Right ventricle myocardium inferior (tissue), 1 donor: ENCODE measurements at regions not wholly inside any gene's neighbourhood (a gene's known extent, or its start where the extent isn't known, plus 50 kb on each side); places are given as distances from the start of the nearest gene placed in this dataset.

Experiments used
- ATAC-seq: fragments of 200-7000 bp; cut with Tn5 transposase; one replicate; pipeline ENCODE4 v1.9.1; 2020; ENCODE audit warnings: mild to moderate bottlenecking, moderate library complexity
- DNase-seq: peaks from one replicate; pipeline ENCODE4 v3.0.0; 2021; ENCODE audit errors: missing footprints
- intact Hi-C: fragments of 100-400 bp; cut with DNase I; formaldehyde crosslinking; loops from one replicate; pipeline ENCODE4 v1.11.0; 2022
- donor health status: DM: no; HTN: yes; CAD: no; lungs with severe emphysema.

DNA sequence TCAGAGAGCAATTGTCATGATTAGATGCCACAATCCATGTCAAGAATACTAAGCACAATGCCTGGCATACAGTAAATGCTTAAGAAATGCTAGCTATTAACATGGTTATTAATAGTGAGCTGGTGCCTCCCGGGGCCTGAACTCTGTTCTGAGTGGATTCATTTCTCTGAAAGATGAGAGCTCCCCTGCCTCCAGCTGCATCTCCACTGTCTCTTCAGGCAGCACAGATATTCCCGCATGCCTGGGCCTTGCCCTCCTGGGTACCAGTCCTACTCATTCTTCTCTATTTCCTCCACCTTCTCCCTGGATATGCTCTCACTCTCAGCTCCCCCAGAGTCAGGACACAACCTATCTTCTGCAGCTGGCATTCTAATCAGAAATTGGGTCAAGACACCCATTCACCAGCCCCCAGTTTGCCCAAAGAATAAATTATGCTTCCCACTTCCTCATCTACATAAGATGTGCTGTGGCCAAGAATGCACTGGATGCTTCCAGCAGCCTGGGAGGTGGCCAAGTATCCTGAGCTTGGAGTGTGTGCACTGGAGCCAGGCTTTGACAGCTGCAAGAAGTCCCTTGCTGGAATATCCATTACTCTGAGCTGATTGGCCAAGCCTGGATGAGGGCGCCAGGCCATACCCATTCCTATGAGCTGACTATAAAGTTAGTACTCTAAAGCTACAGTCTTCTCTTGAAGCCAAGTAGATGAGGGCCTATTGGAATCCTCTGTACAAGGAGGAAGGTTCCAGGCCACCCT, 669.0 kb downstream of the ACTL7B start:
- peak; percentile 81 for DNase-seq
- peak; percentile 88 for ATAC-seq
- intact Hi-C loops = no loop called here

DNA sequence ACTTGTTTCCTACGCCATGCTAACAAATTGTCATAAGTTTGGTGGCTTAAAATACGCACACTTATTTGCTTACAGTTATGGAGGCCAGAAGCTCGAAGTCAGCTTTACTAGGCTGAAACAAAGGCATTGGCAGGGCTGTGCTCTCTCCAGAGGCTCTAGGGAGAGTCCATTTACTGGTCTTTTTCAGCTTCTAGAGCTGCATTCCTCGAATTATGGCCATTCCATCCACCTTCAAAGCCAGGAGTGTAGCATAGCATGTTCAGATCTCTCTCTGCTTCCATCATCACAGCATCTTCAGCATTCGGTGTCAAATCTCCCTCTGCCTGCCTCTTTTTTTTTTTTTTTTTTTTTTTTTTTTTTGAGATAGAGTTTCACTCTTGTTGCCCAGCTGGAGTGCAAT, 670.2 kb downstream of the ACTL7B start:
- DNase-seq (no peak), ATAC-seq (no peak)
- intact Hi-C loops = no loop called here

DNA sequence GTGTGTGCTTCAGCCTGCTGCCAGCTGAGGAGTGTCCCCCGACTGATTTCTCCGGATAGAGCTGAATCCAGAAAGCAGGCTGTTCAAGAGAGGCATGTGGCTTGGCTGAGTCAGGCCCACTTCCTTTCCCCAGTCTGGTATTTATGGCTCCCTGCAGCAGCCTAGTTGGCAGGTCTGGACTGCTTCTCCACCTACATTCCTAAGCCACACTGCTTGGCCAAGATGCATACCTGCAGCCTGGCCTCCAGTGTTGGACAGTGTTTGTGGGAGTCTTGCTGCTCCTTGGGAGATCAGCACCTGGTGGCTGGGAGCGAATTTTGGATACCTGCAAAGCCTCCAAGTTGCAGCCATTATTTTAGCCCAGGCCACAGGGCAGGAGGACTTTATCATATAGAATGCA, 670.8 kb downstream of the ACTL7B start:
- intact Hi-C loops = no loop called here
- DNase-seq (no peak), ATAC-seq (no peak)

DNA sequence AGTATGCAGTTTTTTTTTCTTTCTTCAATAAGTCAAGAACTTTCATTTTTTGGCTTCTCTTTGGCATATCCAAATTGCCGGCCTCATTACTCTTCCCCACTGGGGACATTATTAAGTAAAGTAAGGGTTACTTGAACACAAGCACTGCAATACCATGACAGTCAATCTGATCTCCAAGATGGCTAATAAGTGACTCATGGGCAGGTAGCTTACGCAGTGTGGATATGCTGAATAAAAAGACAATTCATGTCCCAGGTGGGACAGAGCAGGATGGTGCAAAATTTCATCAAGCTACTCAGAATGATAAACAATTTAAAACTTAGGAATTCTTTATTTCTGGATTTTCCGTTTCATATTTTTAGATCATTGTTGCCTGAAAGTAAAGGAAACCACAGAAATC, 671.8 kb downstream of the ACTL7B start:
- ATAC-seq (no peak), DNase-seq (no peak)
- intact Hi-C loops = no loop called here

DNA sequence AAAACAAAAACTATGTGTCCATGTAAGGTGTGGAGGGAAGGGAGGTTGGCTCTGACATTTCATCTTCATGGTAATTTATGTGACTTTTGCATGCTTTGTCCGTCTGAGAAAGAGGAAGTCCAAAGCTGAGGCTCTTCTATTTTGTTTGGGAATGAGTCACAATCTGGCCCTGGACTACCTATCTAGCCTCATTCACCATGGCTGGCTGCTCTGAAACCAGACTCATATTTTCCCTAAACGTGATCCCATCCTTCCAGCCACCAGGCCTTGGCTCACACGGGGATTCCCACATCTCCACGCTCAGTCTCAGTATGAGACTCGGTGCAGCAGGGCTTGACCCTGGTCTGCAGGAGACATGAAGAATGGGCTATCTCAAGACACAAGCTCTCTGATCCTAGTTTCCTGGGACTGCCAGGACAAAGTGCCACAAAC, 672.8 kb downstream of the ACTL7B start:
- DNase-seq (no peak), ATAC-seq (no peak)
- intact Hi-C loops = no loop called here

DNA sequence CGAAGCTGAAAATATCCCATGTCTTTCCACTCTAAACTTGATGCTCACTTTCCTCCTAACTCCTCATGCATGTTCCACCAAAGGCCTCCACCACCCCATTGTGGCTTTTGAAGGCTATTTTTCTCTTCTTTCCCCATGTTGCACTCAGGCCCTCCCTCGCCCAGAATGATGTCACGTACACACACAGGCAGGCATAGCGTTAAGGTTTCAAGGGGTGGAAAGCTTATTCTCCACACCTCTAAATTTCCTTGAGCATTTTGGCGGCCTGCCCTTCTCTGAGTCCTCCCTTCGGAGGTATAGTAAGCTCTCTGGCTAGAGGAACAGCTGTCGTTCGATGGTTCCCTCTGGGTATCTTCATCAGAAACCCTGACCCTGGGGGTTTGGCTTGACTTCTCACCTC, 673.5 kb downstream of the ACTL7B start:
- intact Hi-C loops = no loop called here
- ATAC-seq (no peak), DNase-seq (no peak)

DNA sequence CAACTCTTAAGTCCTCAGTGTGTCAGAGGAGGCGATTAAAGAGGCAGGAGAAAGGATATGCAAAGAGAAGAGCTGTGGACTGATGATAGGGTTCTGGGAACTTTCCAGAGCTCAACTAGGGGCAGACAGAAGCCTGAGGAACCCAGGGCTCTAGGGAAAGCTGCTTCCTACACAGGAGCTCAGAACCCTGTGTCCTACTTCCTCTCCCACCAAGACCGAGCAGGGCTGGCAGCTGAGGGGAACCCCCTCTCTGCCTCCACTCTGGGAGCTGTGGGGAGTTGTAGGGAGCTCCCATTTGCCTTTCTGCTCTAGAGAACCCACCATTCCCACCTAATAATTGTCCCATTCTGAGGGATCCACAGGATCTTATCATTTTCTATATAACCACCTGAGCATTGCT, 674.3 kb downstream of the ACTL7B start:
- no peak for ATAC-seq
- no peak for DNase-seq
- intact Hi-C loops = no loop called here

DNA sequence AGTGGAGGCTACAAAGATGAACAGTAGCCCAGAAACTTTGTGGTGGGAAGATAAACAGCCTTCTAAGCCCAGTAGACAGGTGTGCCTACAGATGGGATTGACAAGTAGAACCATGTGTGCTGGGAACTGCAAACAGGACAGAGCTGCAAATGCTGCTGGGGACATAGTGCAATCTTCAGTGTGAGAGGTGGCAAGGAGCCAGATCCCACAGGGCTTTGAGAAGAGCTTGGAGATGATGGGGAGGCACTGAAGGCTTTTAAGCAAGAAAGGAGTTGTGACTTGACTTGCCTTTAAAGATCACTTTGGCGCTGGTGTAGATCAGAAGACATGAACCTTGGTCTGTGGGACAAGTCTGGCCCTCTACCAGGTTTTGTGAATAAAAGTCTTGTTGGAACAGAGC, 675.2 kb downstream of the ACTL7B start:
- intact Hi-C loops = no loop called here
- ATAC-seq = no peak
- DNase-seq = no peak

DNA sequence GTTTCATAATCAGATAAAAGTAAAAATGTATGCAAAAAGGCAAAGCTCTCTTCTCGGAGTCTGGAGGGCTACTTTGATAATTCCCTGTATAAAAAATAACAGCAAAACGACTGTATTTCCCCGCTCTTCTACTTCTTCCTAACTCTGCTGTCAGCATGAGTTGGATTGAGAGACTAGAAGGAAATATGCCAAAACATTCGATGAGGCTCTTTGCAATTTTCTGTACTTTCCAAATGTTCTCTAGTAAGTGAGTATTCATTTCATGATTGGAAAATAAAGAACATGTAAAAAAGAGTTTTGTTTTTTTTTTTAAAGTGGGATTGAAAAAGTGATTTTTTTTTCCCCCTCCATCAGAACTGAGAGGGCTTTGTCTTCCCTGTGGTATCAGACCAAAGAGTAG, 677.5 kb downstream of the ACTL7B start:
- DNase-seq = no peak
- no peak for ATAC-seq
- intact Hi-C loops = no loop called here

DNA sequence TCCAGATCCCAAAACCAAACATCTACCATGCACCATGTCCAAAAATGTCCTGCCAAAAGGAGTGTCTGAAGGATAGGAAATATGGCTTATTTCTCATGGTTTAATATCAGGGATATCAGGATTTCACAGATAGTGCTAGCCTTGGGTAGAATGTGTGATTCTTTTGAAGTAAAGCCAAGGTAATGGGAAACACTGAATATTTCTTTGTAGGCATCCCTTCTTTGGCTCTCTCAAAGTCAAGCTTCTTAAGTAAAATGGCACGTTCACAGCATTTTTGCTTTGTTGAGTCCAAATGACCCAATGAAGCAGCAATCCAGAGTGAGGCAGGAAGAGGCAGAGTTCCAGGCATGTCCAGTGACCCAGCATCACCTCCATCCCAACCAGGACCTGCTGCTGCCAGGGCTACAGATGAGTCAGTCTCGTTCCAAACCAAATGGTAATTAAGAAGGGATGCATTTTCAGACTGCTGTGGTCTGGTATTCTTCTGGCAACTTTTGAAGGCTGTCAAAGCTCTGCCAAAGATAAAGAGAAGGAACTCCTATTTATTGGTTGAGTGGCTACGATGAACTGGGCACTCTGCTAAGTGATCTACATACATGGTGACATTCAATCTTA, 678.8 kb upstream of the KLF4 start:
- ATAC-seq = no peak
- DNase-seq = no peak
- intact Hi-C loops = no loop called here

DNA sequence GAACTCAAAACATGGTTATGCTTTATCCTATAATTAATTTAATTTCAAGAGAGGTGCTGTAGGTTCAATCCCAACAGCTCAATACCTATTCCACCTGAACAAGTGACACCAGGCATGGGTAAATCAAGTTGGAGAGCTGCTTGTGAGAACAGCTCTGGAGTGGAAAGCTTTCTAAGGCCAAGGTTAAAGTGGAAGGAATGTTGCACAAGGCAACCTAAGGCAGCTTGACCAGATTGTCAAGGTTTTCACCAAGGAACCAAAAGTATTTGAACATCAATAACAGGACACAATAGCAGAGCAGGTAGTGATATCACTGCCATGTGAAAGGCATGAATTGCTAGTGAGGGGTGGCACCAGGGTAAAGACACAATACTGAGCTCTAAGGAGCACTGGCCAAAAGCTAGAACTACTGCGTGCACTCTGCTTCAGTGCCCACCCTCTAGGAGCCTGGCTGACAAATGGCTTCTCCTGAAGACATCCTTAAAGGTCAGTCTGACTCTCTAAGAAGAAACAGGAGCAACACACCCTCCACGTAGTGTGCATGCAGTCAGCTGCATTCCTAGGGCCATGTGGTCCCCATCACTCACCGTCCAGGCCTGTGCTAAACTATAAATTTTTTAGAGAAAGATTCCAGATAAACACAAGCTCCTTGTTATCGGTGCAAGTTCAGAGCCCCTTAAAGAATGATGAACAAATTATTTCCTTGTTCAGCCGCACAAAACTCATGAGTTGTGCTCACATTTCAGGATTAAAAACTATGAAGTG, 677.7 kb upstream of the KLF4 start:
- no peak for DNase-seq
- no peak for ATAC-seq
- intact Hi-C loops = no loop called here

DNA sequence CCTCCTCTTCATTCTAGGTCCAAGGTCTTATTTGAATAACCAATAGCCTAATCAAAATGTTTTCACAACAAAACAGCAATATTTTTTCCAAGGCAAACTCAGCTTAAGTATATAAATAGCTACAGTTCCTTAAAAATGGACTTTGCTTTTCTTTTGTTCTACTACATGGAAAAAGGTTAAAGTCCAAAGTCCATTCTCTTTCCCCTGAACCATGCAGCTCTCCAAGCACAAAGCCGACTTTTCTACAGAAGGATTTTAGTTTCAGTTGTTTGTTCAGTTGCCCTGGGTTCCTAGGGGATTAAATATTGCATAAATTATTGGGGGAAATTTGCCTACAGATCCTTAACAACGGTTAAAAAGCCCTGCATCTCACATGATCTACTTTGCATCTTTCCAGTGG, 677.0 kb upstream of the KLF4 start:
- DNase-seq (no peak), ATAC-seq (no peak)
- intact Hi-C loops = no loop called here

DNA sequence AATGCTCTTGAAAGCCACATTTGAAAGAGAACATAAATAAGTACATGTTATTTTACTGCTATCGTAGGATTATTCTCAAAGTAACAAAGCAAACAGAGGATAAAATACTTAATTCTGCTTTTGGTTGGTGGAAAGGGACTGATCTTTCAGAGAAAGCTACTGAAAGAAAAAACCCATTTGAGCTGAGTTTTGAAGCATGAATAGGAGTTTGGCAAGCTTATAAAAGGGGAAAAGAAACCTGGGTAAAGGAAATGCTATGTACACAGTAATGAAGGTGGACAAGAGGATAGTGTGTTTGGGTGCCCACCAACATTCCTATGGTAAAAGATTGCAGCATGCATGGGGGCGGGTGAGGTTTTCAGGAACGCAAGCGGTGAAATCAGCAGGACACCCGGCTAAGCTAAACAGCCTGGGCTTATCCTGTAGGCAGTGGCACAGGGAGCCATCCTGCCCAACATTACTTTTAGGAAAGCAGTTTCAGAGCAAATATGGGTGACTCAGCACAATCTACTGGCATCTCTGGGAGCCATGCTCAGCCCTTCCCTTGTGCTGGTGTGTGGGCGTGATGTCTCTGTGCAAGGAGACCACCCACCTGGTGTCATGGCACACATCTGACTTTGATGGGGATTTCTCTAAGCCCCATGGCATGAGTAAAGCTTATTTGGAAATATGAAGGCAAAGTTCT, 673.9 kb upstream of the KLF4 start:
- DNase-seq = no peak
- no peak for ATAC-seq
- intact Hi-C loops = no loop called here

DNA sequence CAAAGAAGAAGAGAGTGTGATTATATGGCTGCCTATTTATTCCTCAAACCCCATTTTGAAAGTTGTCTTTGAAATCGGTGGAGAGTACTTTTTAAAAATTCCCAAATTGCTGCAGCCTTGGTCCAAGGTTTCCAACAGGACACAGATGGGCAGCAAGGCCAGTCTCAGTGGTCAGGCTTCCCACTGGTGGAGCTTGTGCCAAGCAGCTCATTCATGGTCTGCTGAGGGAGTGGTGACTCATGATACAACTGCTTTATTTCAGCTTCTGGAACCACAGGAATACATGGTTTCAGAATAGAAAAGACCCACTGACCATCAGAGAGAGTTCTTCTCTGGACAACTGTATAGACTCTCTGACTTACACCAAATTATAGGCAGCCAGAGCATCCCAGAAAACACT, 673.1 kb upstream of the KLF4 start:
- no peak for DNase-seq
- no peak for ATAC-seq
- intact Hi-C loops = no loop called here

DNA sequence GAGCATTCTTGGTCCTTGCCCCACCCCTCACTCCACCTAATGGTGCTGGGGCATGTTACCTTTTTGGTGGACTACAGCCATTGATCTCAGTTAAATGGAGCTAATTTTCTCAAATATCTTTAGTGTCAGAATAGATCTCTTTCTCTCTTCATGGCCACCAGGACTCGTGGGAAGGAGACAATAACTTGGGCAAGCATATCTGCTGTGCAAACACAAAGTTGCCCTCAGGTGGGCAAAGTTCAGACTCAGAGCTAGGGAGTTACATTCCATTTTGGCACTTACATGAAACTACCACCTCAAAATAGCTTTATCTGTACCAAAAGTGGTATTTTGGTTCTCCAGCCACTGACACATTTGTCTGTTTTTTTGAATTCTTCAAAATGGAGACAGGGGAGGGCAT, 671.9 kb upstream of the KLF4 start:
- DNase-seq = no peak
- no peak for ATAC-seq
- intact Hi-C loops = no loop called here

DNA sequence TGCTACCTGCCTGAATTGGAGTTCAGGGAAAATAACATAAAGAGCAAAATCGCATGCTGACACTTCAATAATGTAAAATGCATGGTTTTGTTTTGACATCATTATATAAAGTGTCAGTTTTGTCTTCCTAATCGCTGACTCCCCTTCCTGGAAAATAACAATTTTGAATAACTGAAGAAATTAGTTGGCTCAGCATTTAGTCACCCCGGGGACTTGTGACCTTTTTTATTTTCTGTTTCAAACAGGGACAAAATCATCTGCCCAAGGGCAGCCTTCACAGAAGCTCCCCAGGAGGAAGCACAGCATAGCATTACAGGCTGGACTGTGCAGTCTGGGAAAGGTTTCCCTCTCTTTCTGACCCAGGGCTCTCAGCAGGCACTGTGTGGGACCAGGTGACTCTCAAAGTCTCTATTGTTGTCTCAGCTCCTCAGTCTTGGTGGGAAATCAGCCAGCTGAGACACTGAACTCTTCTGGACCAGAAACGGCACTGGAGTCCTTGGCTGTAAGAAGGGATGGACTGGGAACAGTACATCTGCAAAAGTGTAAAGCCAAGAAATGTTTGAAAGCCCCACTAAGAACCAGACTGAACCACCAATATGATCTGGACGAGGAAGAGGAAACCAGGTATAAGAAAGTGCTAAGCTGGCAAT, 671.3 kb upstream of the KLF4 start:
- intact Hi-C loops = no loop called here
- peak; percentile 26 for ATAC-seq
- no peak for DNase-seq

DNA sequence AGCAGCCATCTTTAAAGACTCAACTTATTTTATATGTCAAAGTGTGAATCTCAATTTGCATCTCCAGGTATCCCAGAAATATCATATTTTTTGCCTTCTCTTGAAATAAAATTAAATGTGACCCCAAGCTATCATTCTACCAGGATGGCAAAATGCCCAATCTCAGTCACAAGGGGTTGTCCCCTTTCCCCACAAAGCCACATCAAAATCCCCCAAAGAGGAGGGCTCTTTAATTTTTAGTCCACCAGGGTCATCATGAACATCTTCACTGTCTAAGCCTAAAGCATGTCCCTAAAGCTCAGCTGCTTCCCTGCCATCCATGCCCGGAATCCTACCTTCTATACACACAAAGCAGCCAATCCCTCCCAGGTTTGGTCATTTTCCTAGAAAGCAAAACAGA, 670.5 kb upstream of the KLF4 start:
- ATAC-seq = no peak
- no peak for DNase-seq
- intact Hi-C loops = no loop called here

DNA sequence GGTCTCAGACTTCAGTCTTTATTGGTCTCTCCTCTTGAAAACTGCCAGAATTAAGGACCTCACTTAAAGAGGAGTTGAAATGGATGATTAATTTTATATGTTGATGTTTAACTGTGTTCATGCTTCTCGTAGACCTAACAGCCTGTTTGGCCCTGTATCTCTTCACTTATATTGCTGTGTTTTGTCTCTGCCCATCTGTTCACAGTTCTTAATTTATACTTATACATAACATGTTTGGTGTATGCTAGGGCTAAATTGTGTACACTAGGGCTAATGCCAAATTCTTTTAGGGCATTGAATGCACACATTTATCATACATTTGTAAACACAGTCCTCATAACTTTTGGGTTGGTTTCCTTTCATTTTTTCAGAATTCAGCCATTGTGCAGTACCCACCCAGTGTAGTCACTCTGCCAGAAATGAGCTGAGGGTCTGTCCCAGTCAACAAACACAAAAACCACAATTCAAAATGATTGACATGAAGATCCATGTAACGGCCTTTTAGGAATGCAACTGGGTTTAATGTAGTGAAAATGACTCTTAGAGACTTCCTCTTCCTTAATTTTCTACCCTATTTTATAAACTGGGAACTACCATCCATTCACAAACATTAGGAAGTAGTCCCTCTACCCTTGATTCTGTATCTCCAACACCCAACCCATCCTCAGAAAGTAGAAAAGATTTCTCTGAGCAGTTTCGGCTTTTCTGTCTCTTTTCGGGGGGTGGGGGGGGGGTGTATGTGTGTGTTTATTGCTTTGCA, 668.8 kb upstream of the KLF4 start:
- intact Hi-C loops = loop anchor here (10.0 kb wide), 1 partner anchor 116 kb away; no protein-coding TSS in a partner anchor
- ATAC-seq = no peak

More for the DNA sequence above, 668.8 kb upstream of the KLF4 start:
- DNase-seq = no peak
